Dermis microvascular lymphatic vessel endothelial cell (primary cell): ENCODE measurements at regions not wholly inside any gene's neighbourhood (a gene's known extent, or its start where the extent isn't known, plus 50 kb on each side); places are given as distances from the start of the nearest gene placed in this dataset.
"Not testable (repeated sequence)": the region's sequence is repeated elsewhere in the genome, so short reads cannot be mapped to it uniquely, and the experiment has no call there.

Source experiments
- DNase-seq, 2 donors: peaks; one replicate each; pipeline versions ENCODE4 v3.0.0 to v3.0.0-alpha.2; 2010; ENCODE audit warnings: low read depth in 2 of 2

DNA sequence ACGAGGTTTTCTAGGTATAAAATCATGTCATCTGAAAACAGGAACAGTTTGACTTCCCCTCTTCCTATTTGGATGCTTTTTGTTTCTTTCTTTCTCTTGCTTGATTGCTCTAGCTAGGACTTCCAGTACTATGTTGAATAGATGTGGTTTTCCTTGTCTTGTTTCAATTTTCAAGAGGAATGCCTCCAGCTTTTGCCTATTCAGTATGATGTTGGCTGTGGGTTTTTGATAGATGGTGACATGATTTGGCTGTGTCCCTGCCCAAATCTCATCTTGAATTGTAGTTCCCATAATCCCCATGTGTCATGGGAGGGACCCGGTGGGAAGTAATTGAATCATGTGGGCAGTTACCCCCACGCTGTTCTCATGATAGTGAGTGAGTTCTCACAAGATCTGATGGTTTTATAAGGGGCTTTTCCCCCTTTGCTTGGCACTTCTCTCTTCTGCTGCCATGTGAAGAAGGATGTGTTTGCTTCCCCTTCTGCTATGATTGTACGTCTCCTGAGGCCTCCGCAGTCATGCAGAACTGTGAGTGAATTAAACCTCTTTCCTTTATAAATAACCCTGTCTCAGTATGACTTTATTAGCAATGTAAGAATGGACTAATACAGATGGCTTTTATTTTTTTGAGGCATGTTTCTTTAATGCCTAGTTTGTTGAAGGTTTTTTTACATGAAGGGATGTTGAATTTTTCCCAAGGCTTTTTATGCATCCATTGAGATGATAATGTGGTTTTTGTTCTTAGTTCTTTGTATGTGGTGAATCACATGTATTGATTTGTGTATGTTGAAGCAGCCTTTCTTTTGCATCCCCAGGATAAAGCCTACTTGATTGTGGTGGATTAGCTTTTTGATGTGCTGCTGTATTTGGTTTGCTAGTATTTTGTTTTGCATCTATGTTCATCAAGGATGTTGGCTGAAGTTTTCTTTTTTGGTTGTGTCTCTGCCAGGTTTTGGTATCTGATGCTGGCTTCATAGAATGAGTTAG is 239.1 kb downstream of the THBS2 start:
- no peak for DNase-seq

GRCh38 chr6:169009628-169010027 is 244.0 kb downstream of the THBS2 start:
- DNase-seq, result no peak

DNA sequence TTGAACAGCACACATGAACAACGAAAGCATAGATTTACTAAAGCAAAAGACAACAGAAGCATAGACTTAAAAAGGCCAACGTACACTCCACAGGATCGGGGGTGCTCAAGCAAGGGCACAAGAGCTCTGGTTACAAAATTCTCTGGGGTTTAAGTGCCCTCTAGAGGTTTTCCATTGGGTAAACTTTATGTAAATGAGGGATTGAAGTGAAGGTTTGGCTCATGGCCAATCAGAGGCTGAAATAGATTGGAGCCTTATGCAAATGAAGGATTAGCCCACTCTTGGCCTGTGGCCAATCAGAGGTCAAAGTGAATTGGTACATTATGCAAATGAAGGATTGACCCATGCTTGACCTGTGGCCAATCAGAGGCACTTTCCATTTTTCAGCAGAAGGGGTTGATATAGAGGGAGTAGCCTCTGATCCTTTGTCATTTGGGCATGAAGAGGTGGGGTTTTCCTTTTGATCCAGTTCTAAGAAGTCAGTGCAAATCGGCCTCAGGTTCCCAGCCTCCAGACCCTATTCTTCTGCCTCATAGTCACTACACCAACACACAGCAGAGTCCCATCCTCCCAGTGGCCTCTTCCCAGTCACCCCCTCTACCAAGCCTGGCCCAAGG is 244.9 kb downstream of the THBS2 start:
- no peak for DNase-seq

- DNase-seq, result no peak
Measured at GRCh38 chr6:169005166-169005565, 248.5 kb downstream of the THBS2 start.

GRCh38 chr6:169000022-169000421 is 253.6 kb downstream of the THBS2 start:
- DNase-seq, result no peak

DNA sequence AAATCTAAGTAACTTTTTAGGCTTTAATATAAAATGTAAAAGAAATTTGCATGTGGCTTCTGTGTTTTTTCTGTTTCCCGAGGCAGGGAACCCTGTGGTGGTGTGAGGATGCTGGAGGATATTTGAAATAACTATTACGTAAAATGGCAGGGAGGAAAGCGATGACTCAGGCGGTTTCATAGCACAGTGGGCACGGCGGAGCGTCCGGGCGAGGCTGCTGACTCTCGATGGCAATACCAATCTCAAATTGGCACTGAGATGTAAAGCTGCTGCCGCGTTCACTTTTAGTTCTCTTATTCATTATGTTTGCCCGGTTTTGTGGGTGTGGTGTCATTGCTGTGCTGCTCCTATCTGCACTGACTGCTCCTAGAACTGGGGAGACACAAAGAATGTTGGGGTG is 254.3 kb downstream of the THBS2 start:
- DNase-seq, result no peak

GRCh38 chr6:168996356-168996625 is 257.4 kb downstream of the THBS2 start:
- no peak for DNase-seq

GRCh38 chr6:168995526-168996355 is 257.9 kb downstream of the THBS2 start:
- DNase-seq, result no peak

- DNase-seq, result no peak
Measured at GRCh38 chr6:168994956-168995355, 258.7 kb downstream of the THBS2 start.

DNA sequence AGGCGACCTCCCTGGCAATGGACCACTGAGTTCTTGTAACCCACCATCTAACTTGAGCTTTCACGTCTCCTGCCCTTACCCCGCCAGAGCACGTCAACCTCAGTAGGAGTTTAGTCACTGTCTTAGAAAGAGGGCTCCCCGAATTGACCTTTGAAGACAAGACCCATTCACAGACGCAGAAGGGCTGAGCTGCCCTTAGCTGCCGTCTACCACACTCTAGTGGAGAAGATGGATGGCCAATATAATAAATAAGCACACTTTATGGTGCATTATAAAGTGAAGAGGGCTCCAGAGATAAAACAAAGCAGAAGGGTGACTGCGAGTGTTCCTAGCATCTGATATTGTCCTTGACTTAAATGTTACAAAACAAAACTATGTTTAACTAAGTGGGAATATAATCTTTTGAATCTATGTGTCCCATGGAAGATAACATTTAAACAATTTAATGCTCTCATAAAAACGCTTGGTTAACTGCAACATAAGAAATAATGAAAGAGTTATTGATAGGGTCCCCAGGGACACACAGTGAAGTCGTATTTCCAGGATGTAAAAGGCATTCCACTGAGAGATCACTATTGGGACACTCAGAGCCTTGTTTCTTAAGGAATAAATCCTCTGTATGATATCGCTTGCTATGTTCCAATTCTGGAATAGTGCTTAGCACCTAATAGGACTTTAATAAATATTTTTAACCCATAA is 261.1 kb downstream of the THBS2 start:
- no peak for DNase-seq

DNA sequence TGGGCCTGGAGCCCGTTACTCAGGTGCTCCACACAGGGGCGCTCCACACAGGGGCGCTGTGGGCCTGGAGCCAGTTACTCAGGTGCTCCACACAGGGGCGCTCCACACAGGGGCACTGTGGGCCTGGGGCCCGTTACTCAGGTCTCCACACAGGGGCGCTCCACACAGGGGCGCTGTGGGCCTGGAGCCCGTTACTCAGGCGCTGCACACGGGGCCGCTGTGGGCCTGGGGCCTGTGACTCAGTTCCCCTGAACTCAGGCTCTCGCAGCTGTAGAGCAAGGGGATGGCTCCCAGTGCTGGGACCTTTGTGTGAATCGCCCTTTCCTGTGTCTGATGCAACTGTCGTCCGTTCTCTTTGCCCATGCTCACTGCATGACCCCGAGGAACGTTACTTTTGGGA is 262.0 kb downstream of the THBS2 start:
- DNase-seq, result not testable (repeated sequence)

GRCh38 chr6:168990019-168990751 is 263.5 kb downstream of the THBS2 start:
- DNase-seq, result no peak

GRCh38 chr6:168989421-168989820 is 264.2 kb downstream of the THBS2 start:
- DNase-seq, result no peak

DNA sequence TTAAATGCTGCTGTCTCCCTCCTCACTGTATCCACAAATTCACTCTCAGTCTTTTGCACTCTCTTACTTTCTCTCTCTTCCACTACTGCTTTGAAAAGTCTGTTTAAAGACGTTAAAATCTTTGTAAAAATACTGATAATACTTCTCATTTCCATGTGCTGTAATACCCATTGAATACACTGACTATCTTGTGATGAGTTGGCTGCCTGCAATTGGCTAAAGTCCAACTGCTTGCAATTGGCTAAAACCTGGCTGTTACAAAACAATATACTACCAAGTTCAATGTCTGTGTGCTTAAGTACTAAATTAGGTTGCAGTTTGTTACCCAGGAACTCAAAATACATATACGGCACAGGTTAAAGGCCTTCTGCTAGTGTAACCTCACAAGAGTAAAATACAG is 264.8 kb downstream of the THBS2 start:
- DNase-seq, result no peak

DNA sequence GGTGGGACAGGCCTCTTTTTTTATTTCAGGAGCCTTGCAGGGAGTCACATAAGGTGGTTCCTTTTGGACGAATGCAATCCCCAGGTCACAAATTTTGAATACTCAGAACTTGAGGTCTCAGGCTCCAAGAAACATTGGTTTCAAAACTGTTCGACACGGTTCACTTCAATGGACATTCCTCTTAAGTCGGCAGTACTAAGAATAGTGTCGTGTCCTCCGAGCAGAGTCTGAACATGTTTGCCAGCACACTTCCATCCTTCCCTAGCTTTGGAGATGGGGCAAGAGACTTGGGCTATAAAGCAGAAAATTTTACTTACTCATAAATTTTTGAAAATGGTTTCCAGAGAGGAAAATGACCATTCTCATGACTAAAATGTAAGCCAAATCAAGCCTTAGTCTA is 265.4 kb downstream of the THBS2 start:
- DNase-seq, result no peak

DNA sequence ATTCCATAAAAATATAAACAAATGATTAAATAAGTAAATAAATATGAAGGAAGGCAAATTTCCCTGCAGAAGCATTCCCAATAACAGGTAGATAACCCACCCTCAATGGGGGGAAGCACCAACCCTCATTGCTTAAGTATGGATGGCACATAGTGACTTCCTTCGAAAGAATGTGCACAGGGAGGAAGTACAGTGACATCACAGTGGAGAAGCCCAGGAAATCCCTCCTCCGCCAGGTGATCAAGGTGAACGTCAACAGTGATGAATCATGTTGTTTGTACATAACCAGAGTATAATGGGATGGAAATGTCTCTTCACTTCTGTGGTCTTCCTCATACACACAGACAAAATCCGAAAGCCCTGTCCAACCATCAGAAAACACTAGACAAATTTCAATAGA is 267.9 kb downstream of the THBS2 start:
- no peak for DNase-seq

DNA sequence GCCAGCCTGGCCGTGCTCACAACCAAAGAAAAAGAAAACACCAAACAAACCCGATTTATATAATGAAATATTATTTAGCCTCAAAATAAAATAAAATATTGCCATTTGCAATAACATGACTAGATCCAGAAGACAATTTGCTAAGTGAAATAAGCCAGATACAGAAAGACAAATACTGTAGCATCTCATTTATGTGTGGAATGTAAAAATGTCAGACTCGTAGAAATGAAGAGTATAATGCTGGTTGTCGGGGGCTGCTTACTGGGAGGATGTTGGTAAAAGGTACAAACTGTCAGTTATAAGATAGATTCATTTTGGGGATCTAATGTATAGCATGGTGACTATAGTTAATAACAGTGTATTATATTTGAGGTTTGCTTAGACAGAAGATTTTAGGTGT is 269.7 kb downstream of the THBS2 start:
- DNase-seq, result no peak

DNA sequence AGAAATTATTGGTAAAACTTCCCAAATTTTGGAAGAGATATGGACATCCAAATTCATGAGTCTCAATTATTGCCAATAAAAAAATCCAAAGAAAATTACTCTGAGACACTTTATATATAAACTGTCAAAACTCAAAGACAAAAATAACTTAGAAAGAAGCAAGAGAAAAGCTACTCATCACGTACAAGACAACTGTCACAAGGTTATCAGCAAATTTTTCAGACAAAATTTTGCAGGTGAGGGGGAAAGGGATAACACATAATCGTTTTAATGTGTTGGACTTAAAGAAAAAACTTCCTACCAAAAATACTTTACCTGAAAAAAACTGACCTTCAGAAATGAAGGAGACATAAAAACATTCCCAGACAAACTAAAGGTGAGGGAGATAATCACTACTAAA is 272.5 kb downstream of the THBS2 start:
- DNase-seq, result no peak

GRCh38 chr6:168979254-168979653 is 274.4 kb downstream of the THBS2 start:
- no peak for DNase-seq

DNA sequence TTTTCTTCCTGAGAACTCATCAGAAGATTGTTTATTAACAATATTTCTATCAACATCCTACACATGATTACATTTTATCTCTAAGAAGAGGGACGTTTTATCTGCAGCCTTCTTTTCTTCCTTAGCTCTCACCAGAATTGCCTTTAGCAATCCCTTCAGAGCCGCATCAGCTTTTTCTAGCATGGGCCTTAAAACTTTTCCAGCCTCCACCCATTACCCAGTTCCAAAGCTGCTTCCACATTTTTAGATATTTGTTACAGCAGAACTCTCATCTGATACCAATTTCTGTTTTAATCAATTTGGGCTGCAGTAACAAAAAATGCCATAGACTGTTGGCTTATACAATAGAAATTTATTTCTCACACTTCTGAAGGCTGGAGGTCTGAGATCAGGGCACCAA is 281.5 kb downstream of the THBS2 start:
- DNase-seq, result no peak

GRCh38 chr6:168971549-168971948 is 282.1 kb downstream of the THBS2 start:
- no peak for DNase-seq
